ENCODE measurements at regions not wholly inside any gene's neighbourhood (a gene's known extent, or its start where the extent isn't known, plus 50 kb on each side); places are given as distances from the start of the nearest gene placed in this dataset.

DNA sequence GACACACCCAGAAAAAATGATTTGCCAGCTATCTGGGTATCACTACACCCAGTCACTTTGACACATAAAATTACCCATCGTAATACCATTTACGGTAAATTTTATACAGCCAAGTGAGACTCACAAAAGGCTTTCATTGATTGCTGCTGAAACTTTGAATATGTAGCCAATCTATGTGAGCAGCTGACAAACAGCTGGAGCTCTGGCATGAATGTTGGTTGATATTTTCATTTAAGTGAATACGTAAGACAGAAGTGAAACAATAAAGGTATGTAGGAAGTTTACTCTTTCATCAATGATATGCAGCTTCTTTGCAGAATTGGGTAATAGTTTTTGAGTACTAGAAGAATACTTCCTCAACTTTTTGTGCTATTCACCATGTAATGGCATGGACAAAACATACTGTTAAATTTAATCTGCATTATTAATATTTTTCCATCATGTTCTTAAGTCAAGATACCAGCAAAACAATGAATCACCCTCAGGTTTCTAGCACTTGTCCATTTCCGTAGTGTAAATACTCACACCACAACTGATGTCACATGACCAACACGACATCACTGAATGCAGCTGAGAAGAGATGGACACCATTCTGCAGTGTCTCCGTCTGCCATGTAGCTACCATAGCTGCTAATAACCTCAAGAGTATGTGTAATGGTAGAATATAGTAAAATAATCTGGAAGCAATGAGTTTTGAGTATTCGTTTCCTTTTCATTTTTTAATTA, 205.9 kb upstream of the HES1 start:
- H3K27me3 ChIP-seq (ENCODE audit: control insufficient read depth, extremely low read depth, insufficient read depth, low read length): no peaks in the 10 kb centered on the region
- no peak overlapping the region for H3K9ac ChIP-seq (ENCODE audit: control insufficient read depth, extremely low read depth, insufficient read depth, low read length)
- no peaks in the 10 kb centered on the region for H3K4me1 ChIP-seq (ENCODE audit: control insufficient read depth, extremely low read depth, insufficient read depth, low read length)
- TF ChIP-seq, protein P1, sequence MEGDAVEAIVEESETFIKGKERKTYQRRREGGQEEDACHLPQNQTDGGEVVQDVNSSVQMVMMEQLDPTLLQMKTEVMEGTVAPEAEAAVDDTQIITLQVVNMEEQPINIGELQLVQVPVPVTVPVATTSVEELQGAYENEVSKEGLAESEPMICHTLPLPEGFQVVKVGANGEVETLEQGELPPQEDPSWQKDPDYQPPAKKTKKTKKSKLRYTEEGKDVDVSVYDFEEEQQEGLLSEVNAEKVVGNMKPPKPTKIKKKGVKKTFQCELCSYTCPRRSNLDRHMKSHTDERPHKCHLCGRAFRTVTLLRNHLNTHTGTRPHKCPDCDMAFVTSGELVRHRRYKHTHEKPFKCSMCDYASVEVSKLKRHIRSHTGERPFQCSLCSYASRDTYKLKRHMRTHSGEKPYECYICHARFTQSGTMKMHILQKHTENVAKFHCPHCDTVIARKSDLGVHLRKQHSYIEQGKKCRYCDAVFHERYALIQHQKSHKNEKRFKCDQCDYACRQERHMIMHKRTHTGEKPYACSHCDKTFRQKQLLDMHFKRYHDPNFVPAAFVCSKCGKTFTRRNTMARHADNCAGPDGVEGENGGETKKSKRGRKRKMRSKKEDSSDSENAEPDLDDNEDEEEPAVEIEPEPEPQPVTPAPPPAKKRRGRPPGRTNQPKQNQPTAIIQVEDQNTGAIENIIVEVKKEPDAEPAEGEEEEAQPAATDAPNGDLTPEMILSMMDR (optimal IDR thresholded peaks at IDR 0.05 in 1 of 3, IDR thresholded peaks at IDR 0.05 in 1 of 3, conservative IDR thresholded peaks at IDR 0.05 in 1 of 3; ENCODE audit: extremely low read depth in 1 of 3, insufficient read depth in 2 of 3, low read length in 3 of 3): no peak
- no peak for TF ChIP-seq EZH2 (IDR thresholded peaks at IDR 0.05; ENCODE audit: low read length)
- FAIRE-seq (no peak), DNase-seq (ENCODE audit: low read depth, low spot score) (no peak)
- no peak overlapping the region for H3K4me3 ChIP-seq (ENCODE audit: control insufficient read depth in 2 of 3, extremely low read depth in 1 of 3, insufficient read depth in 2 of 3, low read depth in 1 of 3, low read length in 3 of 3)
- peaks cover 3% of the 10 kb centered on the region for H3K9me3 ChIP-seq (ENCODE audit: control insufficient read depth, low read depth, low read length)
- H3K79me2 ChIP-seq (ENCODE audit: control insufficient read depth, insufficient read depth, low read length): no peaks in the 10 kb centered on the region
- H3K4me2 ChIP-seq (ENCODE audit: control insufficient read depth, extremely low read depth, insufficient read depth, low read depth, low read length): no peak overlapping the region
- H2AFZ ChIP-seq (ENCODE audit: control insufficient read depth, low read length): no peak overlapping the region
- no peak overlapping the region for H3K27ac ChIP-seq (ENCODE audit: control insufficient read depth, insufficient read depth, low read length)
- dilution Hi-C loops (cut with MboI; ENCODE audit: extremely low pct_ligation_motif_present, low sequenced_read_pairs): no loop called here
- H4K20me1 ChIP-seq (ENCODE audit: control insufficient read depth, extremely low read depth, insufficient read depth, low read length): no peaks in the 10 kb centered on the region
- no peaks in the 10 kb centered on the region for H3K9me1 ChIP-seq (ENCODE audit: control insufficient read depth, extremely low read depth, insufficient read depth, low read length)
- no peaks in the 10 kb centered on the region for H3K36me3 ChIP-seq (ENCODE audit: control insufficient read depth in 2 of 2, extremely low read depth in 1 of 2, insufficient read depth in 2 of 2, low read length in 2 of 2)

DNA sequence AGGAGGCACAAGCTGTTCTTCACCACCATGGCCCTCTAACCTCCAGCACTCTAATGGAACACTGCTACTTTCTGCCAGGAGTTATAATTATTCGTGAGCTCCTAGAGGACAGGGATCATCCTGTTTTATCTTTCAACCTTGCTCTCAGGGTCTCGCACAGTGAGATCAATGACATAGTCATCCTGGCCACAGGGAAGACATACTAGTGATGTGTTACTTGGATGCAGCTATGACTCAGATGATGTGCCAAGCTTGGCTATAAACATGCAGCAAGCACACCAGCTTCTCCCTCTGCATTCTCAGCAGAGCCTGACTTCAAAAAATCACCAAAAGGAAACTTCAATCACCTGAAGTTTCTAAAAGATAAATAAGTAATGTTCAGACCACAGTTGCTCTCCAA, 203.8 kb upstream of the HES1 start:
- FAIRE-seq: peak; percentile 39
- dilution Hi-C loops (cut with MboI; ENCODE audit: extremely low pct_ligation_motif_present, low sequenced_read_pairs): no loop called here
- no peaks in the 10 kb centered on the region for H3K36me3 ChIP-seq (ENCODE audit: control insufficient read depth in 2 of 2, extremely low read depth in 1 of 2, insufficient read depth in 2 of 2, low read length in 2 of 2)

More for the DNA sequence above, 203.8 kb upstream of the HES1 start:
- no peaks in the 10 kb centered on the region for H4K20me1 ChIP-seq (ENCODE audit: control insufficient read depth, extremely low read depth, insufficient read depth, low read length)
- no peak overlapping the region for H3K27ac ChIP-seq (ENCODE audit: control insufficient read depth, insufficient read depth, low read length)
- H2AFZ ChIP-seq (ENCODE audit: control insufficient read depth, low read length): no peak overlapping the region
- H3K9me1 ChIP-seq (ENCODE audit: control insufficient read depth, extremely low read depth, insufficient read depth, low read length): no peaks in the 10 kb centered on the region
- H3K4me2 ChIP-seq (ENCODE audit: control insufficient read depth, extremely low read depth, insufficient read depth, low read depth, low read length): no peak overlapping the region
- no peak for DNase-seq (ENCODE audit: low read depth, low spot score)
- H3K4me1 ChIP-seq (ENCODE audit: control insufficient read depth, extremely low read depth, insufficient read depth, low read length): no peaks in the 10 kb centered on the region
- peaks cover 3% of the 10 kb centered on the region for H3K9me3 ChIP-seq (ENCODE audit: control insufficient read depth, low read depth, low read length)
- no peaks in the 10 kb centered on the region for H3K79me2 ChIP-seq (ENCODE audit: control insufficient read depth, insufficient read depth, low read length)
- H3K9ac ChIP-seq (ENCODE audit: control insufficient read depth, extremely low read depth, insufficient read depth, low read length): no peak overlapping the region
- H3K4me3 ChIP-seq (ENCODE audit: control insufficient read depth in 2 of 3, extremely low read depth in 1 of 3, insufficient read depth in 2 of 3, low read depth in 1 of 3, low read length in 3 of 3): no peak overlapping the region
- H3K27me3 ChIP-seq (ENCODE audit: control insufficient read depth, extremely low read depth, insufficient read depth, low read length): no peaks in the 10 kb centered on the region
- TF ChIP-seq, protein P1 (optimal IDR thresholded peaks at IDR 0.05 in 1 of 3, IDR thresholded peaks at IDR 0.05 in 1 of 3, conservative IDR thresholded peaks at IDR 0.05 in 1 of 3; ENCODE audit: extremely low read depth in 1 of 3, insufficient read depth in 2 of 3, low read length in 3 of 3): no peak
- TF ChIP-seq EZH2 (IDR thresholded peaks at IDR 0.05; ENCODE audit: low read length): no peak

Data from keratinocyte (primary cell).